ENCODE measurements at regions not wholly inside any gene's neighbourhood (a gene's known extent, or its start where the extent isn't known, plus 50 kb on each side); places are given as distances from the start of the nearest gene placed in this dataset.

- in situ Hi-C loops (cut with MboI; ENCODE audit: low pct_unique_long_range_greater_than_20kb, low sequenced_read_pairs, unreplicated experiment), result no loop called here
- no peak for DNase-seq (ENCODE audit: low spot score)
- TF ChIP-seq CTCF (IDR thresholded peaks at IDR 0.05; ENCODE audit: extremely low read depth, insufficient read depth, missing control alignments), result no peak
These were observed 87.9 kb downstream of the THBS2 start for GRCh38 chr6:169165561-169166300.

GRCh38 chr6:169164986-169165385 is 88.7 kb downstream of the THBS2 start:
- no peak for TF ChIP-seq CTCF (IDR thresholded peaks at IDR 0.05; ENCODE audit: extremely low read depth, insufficient read depth, missing control alignments)
- in situ Hi-C loops (cut with MboI; ENCODE audit: low pct_unique_long_range_greater_than_20kb, low sequenced_read_pairs, unreplicated experiment), result no loop called here
- no peak for DNase-seq (ENCODE audit: low spot score)

DNA sequence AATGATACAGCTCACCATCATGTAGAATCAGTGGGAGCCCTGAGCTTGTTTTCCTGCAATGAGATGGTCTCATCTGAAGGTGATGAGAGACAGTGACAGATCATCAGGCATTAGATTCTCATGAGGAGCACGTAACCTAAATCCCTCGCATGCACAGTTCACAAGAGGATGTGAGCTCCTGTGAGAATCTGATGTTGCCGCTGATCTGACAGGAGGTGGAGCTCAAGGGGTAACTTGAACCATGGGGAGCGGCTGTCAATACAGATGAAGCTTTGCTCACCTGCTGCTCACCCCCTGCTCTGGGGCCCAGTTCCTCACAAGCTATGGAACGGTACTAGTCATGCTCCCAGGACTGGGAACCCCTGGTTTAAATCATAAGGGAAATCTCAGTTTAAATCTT is 89.2 kb downstream of the THBS2 start:
- DNase-seq (ENCODE audit: low spot score), result no peak
- in situ Hi-C loops (cut with MboI; ENCODE audit: low pct_unique_long_range_greater_than_20kb, low sequenced_read_pairs, unreplicated experiment), result no loop called here
- TF ChIP-seq CTCF (IDR thresholded peaks at IDR 0.05; ENCODE audit: extremely low read depth, insufficient read depth, missing control alignments), result no peak

- in situ Hi-C loops (cut with MboI; ENCODE audit: low pct_unique_long_range_greater_than_20kb, low sequenced_read_pairs, unreplicated experiment), result no loop called here
- DNase-seq (ENCODE audit: low spot score), result no peak
- no peak for TF ChIP-seq CTCF (IDR thresholded peaks at IDR 0.05; ENCODE audit: extremely low read depth, insufficient read depth, missing control alignments)
These were observed 90.2 kb downstream of the THBS2 start for GRCh38 chr6:169163411-169163901.

GRCh38 chr6:169162752-169163407 is 90.8 kb downstream of the THBS2 start:
- in situ Hi-C loops (cut with MboI; ENCODE audit: low pct_unique_long_range_greater_than_20kb, low sequenced_read_pairs, unreplicated experiment), result no loop called here
- TF ChIP-seq CTCF (IDR thresholded peaks at IDR 0.05; ENCODE audit: extremely low read depth, insufficient read depth, missing control alignments), result no peak
- no peak for DNase-seq (ENCODE audit: low spot score)

DNA sequence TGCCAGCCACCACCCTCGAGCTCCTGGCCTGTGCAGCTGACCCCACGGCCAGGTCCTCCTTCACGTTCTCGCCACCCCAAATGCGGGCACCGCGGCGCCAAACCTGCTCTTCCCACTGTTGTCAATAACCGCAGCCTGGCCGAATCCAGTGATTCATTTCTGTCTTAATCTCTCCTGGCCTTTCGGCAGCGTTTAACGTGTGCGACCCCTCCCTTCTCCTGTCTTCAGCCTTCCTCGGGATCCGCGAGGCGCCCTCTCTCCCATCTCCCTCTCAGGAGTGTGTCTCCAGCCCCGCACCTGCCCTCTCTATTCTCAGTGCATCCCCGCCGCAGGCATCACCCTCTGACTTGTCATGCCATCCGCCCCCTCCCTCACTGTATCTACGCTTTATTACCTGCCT is 91.4 kb downstream of the THBS2 start:
- no peak for TF ChIP-seq CTCF (IDR thresholded peaks at IDR 0.05; ENCODE audit: extremely low read depth, insufficient read depth, missing control alignments)
- in situ Hi-C loops (cut with MboI; ENCODE audit: low pct_unique_long_range_greater_than_20kb, low sequenced_read_pairs, unreplicated experiment), result no loop called here
- DNase-seq (ENCODE audit: low spot score), result no peak
